Body of pancreas (tissue), 4 donors: ENCODE measurements at regions not wholly inside any gene's neighbourhood (a gene's known extent, or its start where the extent isn't known, plus 50 kb on each side); places are given as distances from the start of the nearest gene placed in this dataset.
A peak's percentile ranks its signal among the peaks of the same experiment; 100 is the strongest.

ENCODE experiments used
- ATAC-seq: fragments of 150-250 bp; one replicate; pipeline ENCODE4 v1.9.1; 2016
- DNase-seq, 4 donors: peaks; one replicate each; pipeline ENCODE4 v3.0.0-alpha.2; 2019
- H3K27ac ChIP-seq, 4 donors: fragments of 200-600 bp; sonication (generic); 1 replicate in 3 of 4; 2 replicates in 1 of 4; pipeline versions ENCODE4 v1.5.1 to v1.6.1; 2016 to 2019; ENCODE audit warnings: mild to moderate bottlenecking in 1 of 4, mixed read lengths in 1 of 4, moderate library complexity in 1 of 4
- H3K27me3 ChIP-seq, 2 donors: fragments of 200-600 bp; sonication (generic); one replicate each; pipeline ENCODE4 v1.6.0; 2016; ENCODE audit warnings: mild to moderate bottlenecking in 1 of 2
- H3K36me3 ChIP-seq, 2 donors: fragments of 200-600 bp; sonication (generic); replicated peaks in 1 of 2; 2 replicates each; pipeline ENCODE4 v1.5.1; 2016; ENCODE audit warnings: low read depth in 2 of 2; ENCODE audit not compliant: insufficient read depth in 1 of 2
- H3K4me1 ChIP-seq: fragments of 200-600 bp; sonication (generic); one replicate; pipeline ENCODE4 v1.6.0; 2016
- H3K4me3 ChIP-seq, 2 donors: fragments of 200-600 bp; sonication (generic); 1 replicate in 1 of 2; 2 replicates in 1 of 2; pipeline ENCODE4 v1.5.1; 2016 to 2019
- H3K9me3 ChIP-seq, 3 donors: fragments of 200-600 bp; sonication (generic); 1 replicate in 2 of 3; 2 replicates in 1 of 3; pipeline ENCODE4 v1.5.1; 2016
- POLR2A ChIP-seq, 3 donors: fragments of 450-650 bp; IDR thresholded peaks; one replicate each; pipeline ENCODE4 v1.6.1; 2016; ENCODE audit warnings: antibody characterized with exemption in 3 of 3, mild to moderate bottlenecking in 2 of 3
- WGBS, 2 donors: methylation state at CpG; one replicate each; pipeline ENCODE4 v1.1.5; 2017; 5-methylcytosine and 5-hydroxymethylcytosine counted together
- intact Hi-C: fragments of 100-400 bp; cut with DNase I; formaldehyde crosslinking; loops from one replicate; pipeline ENCODE4 v1.15.1; 2023
- TF ChIP-seq, protein P1 (sequence below), 7 experiments: fragments of 450-650 bp in 4 of 7; fragments of 200-600 bp in 3 of 7; sonication (generic) in 3 of 7; IDR thresholded peaks; one replicate each; pipeline ENCODE4 v1.5.1; 2016 to 2019; ENCODE audit warnings: antibody characterized with exemption in 7 of 7

- no peak overlapping the region for H3K4me3 ChIP-seq
- H3K36me3 ChIP-seq: no peaks in the 10 kb centered on the region
- H3K4me1 ChIP-seq: no peaks in the 10 kb centered on the region
- no peak for TF ChIP-seq POLR2A (IDR thresholded peaks at IDR 0.05)
- TF ChIP-seq, protein P1, sequence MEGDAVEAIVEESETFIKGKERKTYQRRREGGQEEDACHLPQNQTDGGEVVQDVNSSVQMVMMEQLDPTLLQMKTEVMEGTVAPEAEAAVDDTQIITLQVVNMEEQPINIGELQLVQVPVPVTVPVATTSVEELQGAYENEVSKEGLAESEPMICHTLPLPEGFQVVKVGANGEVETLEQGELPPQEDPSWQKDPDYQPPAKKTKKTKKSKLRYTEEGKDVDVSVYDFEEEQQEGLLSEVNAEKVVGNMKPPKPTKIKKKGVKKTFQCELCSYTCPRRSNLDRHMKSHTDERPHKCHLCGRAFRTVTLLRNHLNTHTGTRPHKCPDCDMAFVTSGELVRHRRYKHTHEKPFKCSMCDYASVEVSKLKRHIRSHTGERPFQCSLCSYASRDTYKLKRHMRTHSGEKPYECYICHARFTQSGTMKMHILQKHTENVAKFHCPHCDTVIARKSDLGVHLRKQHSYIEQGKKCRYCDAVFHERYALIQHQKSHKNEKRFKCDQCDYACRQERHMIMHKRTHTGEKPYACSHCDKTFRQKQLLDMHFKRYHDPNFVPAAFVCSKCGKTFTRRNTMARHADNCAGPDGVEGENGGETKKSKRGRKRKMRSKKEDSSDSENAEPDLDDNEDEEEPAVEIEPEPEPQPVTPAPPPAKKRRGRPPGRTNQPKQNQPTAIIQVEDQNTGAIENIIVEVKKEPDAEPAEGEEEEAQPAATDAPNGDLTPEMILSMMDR (IDR thresholded peaks at IDR 0.05): no peak
- no peaks in the 10 kb centered on the region for H3K9me3 ChIP-seq
- intact Hi-C loops: no loop called here
- DNase-seq: peak in 1 of 4 donors; percentile 8
- ATAC-seq: peak; percentile 30
- WGBS, 2 donors: 46 to 61% methylated on average over 2 of the region's 2 CpGs
- H3K27me3 ChIP-seq: no peaks in the 10 kb centered on the region
- no peak overlapping the region for H3K27ac ChIP-seq
These were observed 487.0 kb upstream of the TNC start for GRCh38 chr9:115604831-115605483.

- TF ChIP-seq POLR2A (IDR thresholded peaks at IDR 0.05): no peak
- TF ChIP-seq, protein P1 (IDR thresholded peaks at IDR 0.05): no peak
- H3K27me3 ChIP-seq: no peaks in the 10 kb centered on the region
- H3K4me3 ChIP-seq: no peak overlapping the region
- intact Hi-C loops: no loop called here
- no peak overlapping the region for H3K27ac ChIP-seq
- H3K9me3 ChIP-seq: no peaks in the 10 kb centered on the region
- H3K36me3 ChIP-seq: no peaks in the 10 kb centered on the region
- DNase-seq (no peak), ATAC-seq (no peak)
- no peaks in the 10 kb centered on the region for H3K4me1 ChIP-seq
These were observed 488.9 kb upstream of the TNC start for GRCh38 chr9:115606838-115607237.

DNA sequence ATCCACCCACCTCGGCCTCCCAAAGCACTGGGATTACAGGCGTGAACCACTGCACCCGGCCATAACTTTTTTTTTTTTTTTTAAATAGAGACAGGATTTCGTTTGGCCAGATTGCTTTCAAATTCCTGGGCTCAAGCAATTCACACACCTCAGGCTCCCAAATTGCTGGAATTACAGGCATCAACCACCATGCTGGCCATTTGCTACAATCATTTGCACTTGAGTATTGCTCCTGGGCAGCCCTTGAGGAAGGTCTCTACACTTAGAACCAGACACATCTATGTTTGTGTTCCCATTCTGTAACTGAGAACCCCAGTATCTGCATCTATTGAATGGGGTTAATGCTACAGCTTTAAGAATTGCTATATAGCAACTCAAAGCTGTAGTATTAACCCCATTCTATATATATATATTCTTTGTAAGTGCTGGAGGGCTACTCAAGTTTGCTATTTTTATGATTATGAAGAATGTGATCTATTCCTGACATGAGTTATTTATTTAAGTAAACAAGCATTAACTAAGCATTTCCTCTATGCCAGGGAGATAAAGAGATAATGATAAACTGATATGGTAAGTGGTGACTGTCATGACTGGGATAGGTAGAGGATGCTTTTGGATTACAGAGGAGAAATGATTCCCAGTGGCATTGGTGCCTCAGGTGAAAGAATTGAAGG, 496.5 kb upstream of the TNC start:
- intact Hi-C loops: no loop called here
- no peak overlapping the region for H3K27ac ChIP-seq
- no peaks in the 10 kb centered on the region for H3K27me3 ChIP-seq
- H3K36me3 ChIP-seq: no peaks in the 10 kb centered on the region
- no peak overlapping the region for H3K4me3 ChIP-seq
- WGBS, 2 donors: 51 to 65% methylated on average over 4 of the region's 4 CpGs
- TF ChIP-seq, protein P1 (IDR thresholded peaks at IDR 0.05): no peak
- no peak for TF ChIP-seq POLR2A (IDR thresholded peaks at IDR 0.05)
- no peaks in the 10 kb centered on the region for H3K4me1 ChIP-seq
- no peak for ATAC-seq
- no peak for DNase-seq
- H3K9me3 ChIP-seq: no peaks in the 10 kb centered on the region

DNA sequence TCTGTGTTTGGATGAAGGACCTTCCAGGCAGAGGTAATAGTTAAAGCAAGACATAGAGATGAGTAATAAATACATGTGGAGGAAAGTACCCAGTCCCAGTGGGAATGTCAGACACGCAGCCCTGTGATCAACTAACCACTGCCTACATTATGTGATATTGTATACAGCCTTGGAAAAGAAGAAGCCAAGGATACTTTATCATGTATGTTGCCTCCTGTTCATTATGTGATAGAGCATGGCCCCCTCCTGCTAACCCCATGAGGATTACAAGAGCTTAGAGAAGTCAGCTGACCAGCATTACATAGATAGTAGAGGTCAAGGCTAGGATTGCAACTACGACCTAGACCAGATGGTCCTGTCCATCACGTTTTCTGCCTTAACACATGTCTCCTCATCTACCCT, 497.0 kb upstream of the TNC start:
- Histone ChIP-seq H3K27ac (no peak overlapping the region), H3K36me3 (no peaks in the 10 kb centered on the region), H3K27me3 (no peaks in the 10 kb centered on the region), H3K9me3 (no peaks in the 10 kb centered on the region), H3K4me3 (no peak overlapping the region), H3K4me1 (no peaks in the 10 kb centered on the region)
- DNase-seq (no peak), ATAC-seq (no peak)
- intact Hi-C loops: no loop called here
- TF ChIP-seq, protein P1 (IDR thresholded peaks at IDR 0.05): no peak
- no peak for TF ChIP-seq POLR2A (IDR thresholded peaks at IDR 0.05)
- 32 to 33% methylated on average over 3 of the region's 3 CpGs for WGBS, 2 donors
